ENCODE measurements at regions not wholly inside any gene's neighbourhood (a gene's known extent, or its start where the extent isn't known, plus 50 kb on each side); places are given as distances from the start of the nearest gene placed in this dataset. TPM values are rescaled to one million over a fixed set of nuclear protein-coding genes. Genes with fewer than 3 reads are reported as not detected.

- TF ChIP-seq PRDM15 (CRISPR knock-in tag; IDR thresholded peaks at IDR 0.05): no peak
- no peak for TF ChIP-seq ASH2L (IDR thresholded peaks at IDR 0.05; ENCODE audit: borderline replicate concordance, low read depth)
- no peak for TF ChIP-seq CUX1 (IDR thresholded peaks at IDR 0.05; ENCODE audit: insufficient replicate concordance, low read depth, low read length)
- no peak for TF ChIP-seq SREBF1 (IDR thresholded peaks at IDR 0.05; ENCODE audit: low read length)
- no peak for TF ChIP-seq NR2F1 (conservative IDR thresholded peaks at IDR 0.05)
- no peak for TF ChIP-seq HSF1 (IDR thresholded peaks at IDR 0.05; ENCODE audit: low read depth, low read length)
Observed at GRCh38 chr20:43241057-43241702, 51.5 kb upstream of the PTPRT start (continued).

Small RNA genes lying in the stretch of these regions (small RNA-seq; reads per million reads assigned to genes)
- not detected for gene RF00426

Measured in GM12878 (cell line).